ENCODE measurements at regions not wholly inside any gene's neighbourhood (a gene's known extent, or its start where the extent isn't known, plus 50 kb on each side); places are given as distances from the start of the nearest gene placed in this dataset.

DNA sequence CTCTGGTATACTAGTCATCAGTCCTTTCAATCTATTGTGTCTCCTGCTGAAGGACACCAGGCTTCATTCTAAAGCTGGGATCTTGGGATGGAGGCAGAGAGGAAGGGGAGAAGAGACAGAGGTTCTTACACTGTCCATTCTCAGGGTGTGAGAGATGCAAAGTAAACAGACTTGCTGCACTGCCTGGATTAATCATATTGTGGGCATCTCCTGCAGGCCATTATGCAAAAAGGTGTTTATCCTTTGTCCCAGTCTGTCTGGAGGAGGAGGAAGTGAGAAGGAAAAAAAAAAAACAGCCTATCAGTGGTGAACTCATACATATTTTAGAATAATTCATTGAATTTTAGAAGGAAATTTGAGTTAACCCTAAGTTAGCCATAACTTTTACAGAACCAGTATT is 92.9 kb upstream of the TNPO1 start:
- no peak overlapping the region for H3K4me2 ChIP-seq
- no peaks in the 10 kb centered on the region for H3K36me3 ChIP-seq (replicated peaks in 1 of 2; ENCODE audit: control insufficient read depth in 1 of 2, insufficient read depth in 2 of 2, low read length in 1 of 2)
- no peaks in the 10 kb centered on the region for H4K20me1 ChIP-seq (ENCODE audit: insufficient read depth)
- no peaks in the 10 kb centered on the region; the same call in 1 of the 2 replicates for H3K9me3 ChIP-seq
- H2AFZ ChIP-seq (ENCODE audit: low read depth) = no peak overlapping the region
- CTCF ChIA-PET = interaction anchor here (1.0 to 1.4 kb wide), 2 partner anchors 17 to 357 kb away, joined by 4 to 5 read pairs; no protein-coding TSS in a partner anchor
- no peaks in the 10 kb centered on the region for H3K9me2 ChIP-seq
- POLR2A ChIA-PET = no interaction called here
- no peaks in the 10 kb centered on the region for H3F3A ChIP-seq (replicated peaks; ENCODE audit: insufficient read depth)
- H3K9ac ChIP-seq = no peak overlapping the region
- no peaks in the 10 kb centered on the region for H3K27me3 ChIP-seq (ENCODE audit: insufficient read depth)
- peaks cover 0 to 20% of the 10 kb centered on the region in 2 experiments; a peak in 1 of 4 replicates for H3K4me1 ChIP-seq (ENCODE audit: control insufficient read depth in 1 of 2, insufficient read depth in 2 of 2, low read depth in 1 of 2, low read length in 1 of 2)
- H3K27ac ChIP-seq (ENCODE audit: low read depth in 2 of 2, low read length in 1 of 2) = no peak overlapping the region; a peak in 1 of 4 replicates
- no peak overlapping the region for H3K4me3 ChIP-seq (ENCODE audit: low read depth in 2 of 2, low read length in 1 of 2)
- H3K79me2 ChIP-seq (ENCODE audit: insufficient read depth) = no peaks in the 10 kb centered on the region
- DNase-seq = no peak
- TF ChIP-seq EZH2phosphoT487 (IDR thresholded peaks at IDR 0.05; ENCODE audit: borderline replicate concordance, low read depth) (no peak), TCF12 (IDR thresholded peaks at IDR 0.05) (no peak), FOXJ3 (CRISPR knock-in tag; IDR thresholded peaks at IDR 0.05) (no peak), FOXM1 (IDR thresholded peaks at IDR 0.05; ENCODE audit: low read depth) (no peak), TEAD4 (IDR thresholded peaks at IDR 0.05; ENCODE audit: borderline replicate concordance, insufficient read depth) (no peak), NRF1 (IDR thresholded peaks at IDR 0.05; ENCODE audit: low read depth, low read length) (no peak), RAD21 (IDR thresholded peaks at IDR 0.05; ENCODE audit: low read length) (no peak)
- TF ChIP-seq, protein P1, sequence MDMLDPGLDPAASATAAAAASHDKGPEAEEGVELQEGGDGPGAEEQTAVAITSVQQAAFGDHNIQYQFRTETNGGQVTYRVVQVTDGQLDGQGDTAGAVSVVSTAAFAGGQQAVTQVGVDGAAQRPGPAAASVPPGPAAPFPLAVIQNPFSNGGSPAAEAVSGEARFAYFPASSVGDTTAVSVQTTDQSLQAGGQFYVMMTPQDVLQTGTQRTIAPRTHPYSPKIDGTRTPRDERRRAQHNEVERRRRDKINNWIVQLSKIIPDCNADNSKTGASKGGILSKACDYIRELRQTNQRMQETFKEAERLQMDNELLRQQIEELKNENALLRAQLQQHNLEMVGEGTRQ (IDR thresholded peaks at IDR 0.05; ENCODE audit: borderline replicate concordance, low read depth, low read length) = no peak

DNA sequence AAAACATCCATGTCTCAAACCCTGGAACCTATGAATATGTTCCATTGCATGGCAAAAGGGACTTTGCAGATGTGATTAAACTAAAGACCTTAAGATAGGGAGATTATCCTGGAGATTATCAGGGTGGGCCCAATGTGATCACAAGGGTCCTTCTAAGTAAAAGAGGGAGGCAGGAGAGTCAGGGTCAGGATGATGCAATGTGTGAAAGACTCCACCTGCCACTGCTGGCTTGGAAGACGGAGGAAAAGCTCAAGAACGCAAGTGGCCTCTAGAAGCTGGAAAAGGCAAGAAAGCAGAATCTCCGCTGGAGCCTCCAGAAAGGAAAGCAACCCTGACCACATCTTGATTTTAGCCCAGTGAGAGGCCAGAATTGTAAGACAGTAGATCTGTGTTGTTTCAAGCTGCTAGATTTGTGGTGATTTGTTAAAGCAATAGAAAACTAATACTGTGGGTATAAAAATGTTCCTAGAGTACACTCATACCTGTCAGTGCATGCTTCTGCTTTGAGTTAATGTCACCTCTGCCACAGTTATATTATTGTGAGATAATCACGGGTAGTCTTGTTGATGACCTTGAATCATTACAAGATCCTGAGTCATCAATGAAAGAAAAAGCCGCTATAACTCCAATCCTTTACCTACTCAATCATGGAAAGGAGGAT is 93.5 kb upstream of the TNPO1 start:
- Histone ChIP-seq H3K4me3 (ENCODE audit: low read depth in 2 of 2, low read length in 1 of 2) (no peak overlapping the region), H3K4me1 (ENCODE audit: control insufficient read depth in 1 of 2, insufficient read depth in 2 of 2, low read depth in 1 of 2, low read length in 1 of 2) (peaks cover 0 to 20% of the 10 kb centered on the region in 2 experiments; a peak in 1 of 4 replicates), H3K79me2 (ENCODE audit: insufficient read depth) (no peaks in the 10 kb centered on the region), H3K27ac (ENCODE audit: low read depth in 2 of 2, low read length in 1 of 2) (peak overlapping the region in 1 of 2 experiments; percentile 36; a peak in 1 of 4 replicates), H3K9me2 (no peaks in the 10 kb centered on the region), H3K27me3 (ENCODE audit: insufficient read depth) (no peaks in the 10 kb centered on the region), H3K36me3 (replicated peaks in 1 of 2; ENCODE audit: control insufficient read depth in 1 of 2, insufficient read depth in 2 of 2, low read length in 1 of 2) (no peaks in the 10 kb centered on the region), H3F3A (replicated peaks; ENCODE audit: insufficient read depth) (no peaks in the 10 kb centered on the region), H2AFZ (ENCODE audit: low read depth) (no peak overlapping the region), H4K20me1 (ENCODE audit: insufficient read depth) (no peaks in the 10 kb centered on the region), H3K9me3 (no peaks in the 10 kb centered on the region; the same call in 1 of the 2 replicates), H3K4me2 (no peak overlapping the region), H3K9ac (no peak overlapping the region)
- POLR2A ChIA-PET = interaction anchor here (2.4 kb wide), 1 partner anchor 31 kb away, joined by 8 read pairs; no protein-coding TSS in a partner anchor
- no peak for TF ChIP-seq RFX5 (IDR thresholded peaks at IDR 0.05; ENCODE audit: low read length)
- TF ChIP-seq NRF1 (IDR thresholded peaks at IDR 0.05; ENCODE audit: low read depth, low read length) = no peak
- TF ChIP-seq GABPA (IDR thresholded peaks at IDR 0.05; ENCODE audit: low read depth) = no peak
- TF ChIP-seq, protein P2, sequence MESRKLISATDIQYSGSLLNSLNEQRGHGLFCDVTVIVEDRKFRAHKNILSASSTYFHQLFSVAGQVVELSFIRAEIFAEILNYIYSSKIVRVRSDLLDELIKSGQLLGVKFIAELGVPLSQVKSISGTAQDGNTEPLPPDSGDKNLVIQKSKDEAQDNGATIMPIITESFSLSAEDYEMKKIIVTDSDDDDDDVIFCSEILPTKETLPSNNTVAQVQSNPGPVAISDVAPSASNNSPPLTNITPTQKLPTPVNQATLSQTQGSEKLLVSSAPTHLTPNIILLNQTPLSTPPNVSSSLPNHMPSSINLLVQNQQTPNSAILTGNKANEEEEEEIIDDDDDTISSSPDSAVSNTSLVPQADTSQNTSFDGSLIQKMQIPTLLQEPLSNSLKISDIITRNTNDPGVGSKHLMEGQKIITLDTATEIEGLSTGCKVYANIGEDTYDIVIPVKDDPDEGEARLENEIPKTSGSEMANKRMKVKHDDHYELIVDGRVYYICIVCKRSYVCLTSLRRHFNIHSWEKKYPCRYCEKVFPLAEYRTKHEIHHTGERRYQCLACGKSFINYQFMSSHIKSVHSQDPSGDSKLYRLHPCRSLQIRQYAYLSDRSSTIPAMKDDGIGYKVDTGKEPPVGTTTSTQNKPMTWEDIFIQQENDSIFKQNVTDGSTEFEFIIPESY (IDR thresholded peaks at IDR 0.05; ENCODE audit: borderline replicate concordance, low read depth) = no peak
- TF ChIP-seq, protein P3, sequence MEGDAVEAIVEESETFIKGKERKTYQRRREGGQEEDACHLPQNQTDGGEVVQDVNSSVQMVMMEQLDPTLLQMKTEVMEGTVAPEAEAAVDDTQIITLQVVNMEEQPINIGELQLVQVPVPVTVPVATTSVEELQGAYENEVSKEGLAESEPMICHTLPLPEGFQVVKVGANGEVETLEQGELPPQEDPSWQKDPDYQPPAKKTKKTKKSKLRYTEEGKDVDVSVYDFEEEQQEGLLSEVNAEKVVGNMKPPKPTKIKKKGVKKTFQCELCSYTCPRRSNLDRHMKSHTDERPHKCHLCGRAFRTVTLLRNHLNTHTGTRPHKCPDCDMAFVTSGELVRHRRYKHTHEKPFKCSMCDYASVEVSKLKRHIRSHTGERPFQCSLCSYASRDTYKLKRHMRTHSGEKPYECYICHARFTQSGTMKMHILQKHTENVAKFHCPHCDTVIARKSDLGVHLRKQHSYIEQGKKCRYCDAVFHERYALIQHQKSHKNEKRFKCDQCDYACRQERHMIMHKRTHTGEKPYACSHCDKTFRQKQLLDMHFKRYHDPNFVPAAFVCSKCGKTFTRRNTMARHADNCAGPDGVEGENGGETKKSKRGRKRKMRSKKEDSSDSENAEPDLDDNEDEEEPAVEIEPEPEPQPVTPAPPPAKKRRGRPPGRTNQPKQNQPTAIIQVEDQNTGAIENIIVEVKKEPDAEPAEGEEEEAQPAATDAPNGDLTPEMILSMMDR (IDR thresholded peaks at IDR 0.05) = no peak
- WGBS (ENCODE audit: low lambda C conversion rate) = 80% methylated on average over 5 of the region's 5 CpGs
- CTCF ChIA-PET = no interaction called here
- DNase-seq = no peak
